OCI-LY3 (cell line): ENCODE measurements at regions not wholly inside any gene's neighbourhood (a gene's known extent, or its start where the extent isn't known, plus 50 kb on each side); places are given as distances from the start of the nearest gene placed in this dataset.

Experiments
- EZH2phosphoT487 ChIP-seq: fragments of 200-600 bp; shearing (Covaris generic); IDR thresholded peaks from 2 replicates; pipeline ENCODE4 v1.6.1; 2018; ENCODE audit warnings: antibody characterized with exemption, mixed run types, low read depth
- TF ChIP-seq, protein P1 (sequence below): fragments of 200-600, 300-600 bp; sonication (generic); IDR thresholded peaks from 2 replicates; pipeline ENCODE4 v1.5.1; 2014; ENCODE audit warnings: antibody characterized with exemption, low read length, low read depth

DNA sequence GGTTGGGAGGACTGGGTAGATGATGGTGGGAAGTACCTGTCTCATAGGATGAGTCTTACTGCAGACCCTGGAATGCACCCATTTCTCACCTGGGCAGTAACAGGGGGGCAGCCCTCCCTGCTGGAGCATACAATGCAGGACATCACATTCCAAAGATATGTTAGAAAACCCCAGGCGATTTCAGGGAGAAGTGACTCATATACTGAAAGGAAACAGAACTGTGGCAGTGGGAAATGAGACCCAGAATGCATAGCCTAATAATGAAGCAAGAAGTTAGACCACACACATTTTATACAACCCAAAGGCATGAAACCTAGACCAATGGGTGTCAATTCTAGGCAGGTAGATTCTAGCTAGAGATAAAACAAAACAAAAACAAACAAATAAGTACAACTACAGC is 402.7 kb downstream of the IRS2 start:
- TF ChIP-seq, protein P1, sequence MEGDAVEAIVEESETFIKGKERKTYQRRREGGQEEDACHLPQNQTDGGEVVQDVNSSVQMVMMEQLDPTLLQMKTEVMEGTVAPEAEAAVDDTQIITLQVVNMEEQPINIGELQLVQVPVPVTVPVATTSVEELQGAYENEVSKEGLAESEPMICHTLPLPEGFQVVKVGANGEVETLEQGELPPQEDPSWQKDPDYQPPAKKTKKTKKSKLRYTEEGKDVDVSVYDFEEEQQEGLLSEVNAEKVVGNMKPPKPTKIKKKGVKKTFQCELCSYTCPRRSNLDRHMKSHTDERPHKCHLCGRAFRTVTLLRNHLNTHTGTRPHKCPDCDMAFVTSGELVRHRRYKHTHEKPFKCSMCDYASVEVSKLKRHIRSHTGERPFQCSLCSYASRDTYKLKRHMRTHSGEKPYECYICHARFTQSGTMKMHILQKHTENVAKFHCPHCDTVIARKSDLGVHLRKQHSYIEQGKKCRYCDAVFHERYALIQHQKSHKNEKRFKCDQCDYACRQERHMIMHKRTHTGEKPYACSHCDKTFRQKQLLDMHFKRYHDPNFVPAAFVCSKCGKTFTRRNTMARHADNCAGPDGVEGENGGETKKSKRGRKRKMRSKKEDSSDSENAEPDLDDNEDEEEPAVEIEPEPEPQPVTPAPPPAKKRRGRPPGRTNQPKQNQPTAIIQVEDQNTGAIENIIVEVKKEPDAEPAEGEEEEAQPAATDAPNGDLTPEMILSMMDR = no peak
- TF ChIP-seq EZH2phosphoT487 = no peak
